PC-9 (cell line): ENCODE measurements at regions not wholly inside any gene's neighbourhood (a gene's known extent, or its start where the extent isn't known, plus 50 kb on each side); places are given as distances from the start of the nearest gene placed in this dataset.

Experiments used
- EZH2 ChIP-seq: fragments of 200-600 bp; sonication (generic); IDR thresholded peaks from 2 replicates; pipeline ENCODE4 v1.8.0; 2017; ENCODE audit warnings: antibody characterized with exemption, low read depth
- TF ChIP-seq, protein P1 (sequence below): fragments of 200-600 bp; sonication (generic); conservative IDR thresholded peaks from 2 replicates; pipeline ENCODE4 v1.6.1; 2017; ENCODE audit warnings: mixed run types, antibody characterized with exemption, mild to moderate bottlenecking, moderate library complexity

DNA sequence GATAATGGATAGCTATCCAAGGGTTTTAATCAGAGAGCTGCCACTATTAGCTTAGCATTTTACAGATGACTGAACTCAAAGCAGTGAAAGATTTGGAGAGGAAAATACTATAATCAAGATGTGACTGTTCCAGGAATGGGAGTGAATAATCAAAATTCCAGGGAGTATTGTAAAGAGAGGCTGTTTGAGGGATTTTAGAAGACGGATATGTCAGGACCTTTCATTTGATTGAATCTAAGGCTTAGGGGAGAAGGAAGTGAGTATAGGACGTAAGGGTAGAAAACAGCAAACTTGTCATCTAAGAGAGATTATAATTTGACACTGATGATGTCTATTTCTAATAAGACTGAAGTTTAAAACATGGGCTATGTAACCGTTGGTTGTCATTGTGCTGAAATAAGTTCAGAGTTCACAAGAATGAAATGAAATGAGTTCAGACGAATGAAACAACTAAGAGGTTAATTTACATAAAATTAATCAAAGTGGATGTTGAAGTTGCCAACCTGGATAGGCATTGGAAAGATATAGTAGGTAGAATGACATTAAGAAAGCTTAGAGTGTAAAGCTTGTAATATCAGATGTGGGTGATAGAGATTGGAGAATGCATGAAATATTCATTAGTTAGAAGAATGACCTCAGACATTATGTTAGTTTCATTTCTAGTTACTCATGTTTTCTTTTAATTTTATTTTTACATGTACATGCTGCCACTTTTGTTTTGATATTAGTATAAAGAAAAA is 842.8 kb downstream of the SI start:
- TF ChIP-seq, protein P1, sequence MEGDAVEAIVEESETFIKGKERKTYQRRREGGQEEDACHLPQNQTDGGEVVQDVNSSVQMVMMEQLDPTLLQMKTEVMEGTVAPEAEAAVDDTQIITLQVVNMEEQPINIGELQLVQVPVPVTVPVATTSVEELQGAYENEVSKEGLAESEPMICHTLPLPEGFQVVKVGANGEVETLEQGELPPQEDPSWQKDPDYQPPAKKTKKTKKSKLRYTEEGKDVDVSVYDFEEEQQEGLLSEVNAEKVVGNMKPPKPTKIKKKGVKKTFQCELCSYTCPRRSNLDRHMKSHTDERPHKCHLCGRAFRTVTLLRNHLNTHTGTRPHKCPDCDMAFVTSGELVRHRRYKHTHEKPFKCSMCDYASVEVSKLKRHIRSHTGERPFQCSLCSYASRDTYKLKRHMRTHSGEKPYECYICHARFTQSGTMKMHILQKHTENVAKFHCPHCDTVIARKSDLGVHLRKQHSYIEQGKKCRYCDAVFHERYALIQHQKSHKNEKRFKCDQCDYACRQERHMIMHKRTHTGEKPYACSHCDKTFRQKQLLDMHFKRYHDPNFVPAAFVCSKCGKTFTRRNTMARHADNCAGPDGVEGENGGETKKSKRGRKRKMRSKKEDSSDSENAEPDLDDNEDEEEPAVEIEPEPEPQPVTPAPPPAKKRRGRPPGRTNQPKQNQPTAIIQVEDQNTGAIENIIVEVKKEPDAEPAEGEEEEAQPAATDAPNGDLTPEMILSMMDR: no peak
- TF ChIP-seq EZH2: no peak
